HEK293 (cell line): ENCODE measurements at regions not wholly inside any gene's neighbourhood (a gene's known extent, or its start where the extent isn't known, plus 50 kb on each side); places are given as distances from the start of the nearest gene placed in this dataset.

Experiments
- CTCF ChIA-PET: fragments of 350-600 bp; formaldehyde crosslinking; extraction: SDS; loops from one replicate; lab custom pipeline; 2021; ENCODE audit warnings: antibody characterized with exemption; lab: Yijun Ruan, JAX
- POLR2A ChIA-PET: fragments of 300-600 bp; formaldehyde crosslinking; extraction: SDS; loops from one replicate; lab custom pipeline; 2020; ENCODE audit warnings: antibody characterized with exemption, inconsistent platforms; lab: Yijun Ruan, JAX
- H3K27ac ChIP-seq: fragments of 200-500 bp; sonication (Bioruptor generic); 2 replicates; pipeline ENCODE4 v1.5.1; 2014; ENCODE audit warnings: low read depth, low read length, control low read depth, inconsistent platforms; ENCODE audit errors: extremely low read depth
- H3K36me3 ChIP-seq, 2 experiments: fragments of 200-500 bp in 1 of 2; sonication (Bioruptor generic) in 1 of 2; 1 replicate in 1 of 2; 2 replicates in 1 of 2; pipeline ENCODE4 v1.5.1; 2014 to 2017; ENCODE audit warnings: inconsistent platforms in 2 of 2, low read length in 2 of 2; ENCODE audit not compliant: control insufficient read depth in 2 of 2, insufficient read depth in 1 of 2
- H3K4me1 ChIP-seq: fragments of 200-500 bp; sonication (Bioruptor generic); 2 replicates; pipeline ENCODE4 v1.5.1; 2014; ENCODE audit warnings: mild to moderate bottlenecking, low read length, inconsistent platforms; ENCODE audit not compliant: control insufficient read depth, insufficient read depth
- H3K4me3 ChIP-seq: 2 replicates; pipeline ENCODE4 v1.5.1; 2011; ENCODE audit warnings: low read depth, mild to moderate bottlenecking, control low read depth, low read length, moderate library complexity
- H3K9me3 ChIP-seq: fragments of 200-500 bp; sonication (Bioruptor generic); 2 replicates; pipeline ENCODE4 v1.5.1; 2014; ENCODE audit warnings: low read depth, low read length, inconsistent platforms; ENCODE audit not compliant: control insufficient read depth, insufficient read depth
- MEIS1 ChIP-seq: sonication (generic); formaldehyde crosslinking; IDR thresholded peaks from 2 replicates; pipeline ENCODE4 v1.8.1; 2022; ENCODE audit warnings: missing genetic modification reagents, mild to moderate bottlenecking, borderline replicate concordance
- ZBTB44 ChIP-seq: fragments of 450-650 bp; IDR thresholded peaks from 2 replicates; pipeline ENCODE4 v1.5.1; 2018; ENCODE audit warnings: missing biosample characterization, mild to moderate bottlenecking, missing genetic modification characterization
- ZEB2 ChIP-seq: fragments of 450-650 bp; formaldehyde crosslinking; IDR thresholded peaks from 2 replicates; pipeline ENCODE4 v1.5.1; 2016; ENCODE audit warnings: missing biosample characterization, missing genetic modification characterization
- ZFP37 ChIP-seq: fragments of 450-650 bp; formaldehyde crosslinking; IDR thresholded peaks from 2 replicates; pipeline ENCODE4 v1.5.1; 2016; ENCODE audit warnings: missing biosample characterization, missing genetic modification characterization
- ZNF10 ChIP-seq: fragments of 450-650 bp; formaldehyde crosslinking; IDR thresholded peaks from 2 replicates; pipeline ENCODE4 v1.5.1; 2017; ENCODE audit warnings: missing biosample characterization, missing genetic modification characterization
- ZNF157 ChIP-seq: fragments of 450-650 bp; formaldehyde crosslinking; IDR thresholded peaks from 2 replicates; pipeline ENCODE4 v1.5.1; 2016; ENCODE audit warnings: missing biosample characterization, missing genetic modification characterization
- ZNF18 ChIP-seq: fragments of 450-650 bp; formaldehyde crosslinking; IDR thresholded peaks from 2 replicates; pipeline ENCODE4 v1.5.1; 2016; ENCODE audit warnings: missing biosample characterization, missing genetic modification characterization
- ZNF223 ChIP-seq: fragments of 450-650 bp; formaldehyde crosslinking; IDR thresholded peaks from 2 replicates; pipeline ENCODE4 v1.5.1; 2016; ENCODE audit warnings: missing biosample characterization, missing genetic modification characterization
- ZNF23 ChIP-seq: fragments of 450-650 bp; formaldehyde crosslinking; IDR thresholded peaks from 2 replicates; pipeline ENCODE4 v1.5.1; 2016; ENCODE audit warnings: missing biosample characterization, missing genetic modification characterization, borderline replicate concordance
- ZNF24 ChIP-seq: fragments of 450-650 bp; formaldehyde crosslinking; IDR thresholded peaks from 2 replicates; pipeline ENCODE4 v1.5.1; 2016; ENCODE audit warnings: missing biosample characterization, missing genetic modification characterization
- ZNF335 ChIP-seq: fragments of 450-650 bp; formaldehyde crosslinking; conservative IDR thresholded peaks from 2 replicates; pipeline ENCODE4 v1.5.1; 2016; ENCODE audit warnings: missing biosample characterization, missing genetic modification characterization
- ZNF341 ChIP-seq: fragments of 450-650 bp; formaldehyde crosslinking; IDR thresholded peaks from 2 replicates; pipeline ENCODE4; 2016; ENCODE audit warnings: low read depth, missing biosample characterization, missing genetic modification characterization
- ZNF416 ChIP-seq: fragments of 450-650 bp; formaldehyde crosslinking; IDR thresholded peaks from 2 replicates; pipeline ENCODE4 v1.5.1; 2016; ENCODE audit warnings: missing biosample characterization, missing genetic modification characterization
- ZNF48 ChIP-seq: fragments of 450-650 bp; formaldehyde crosslinking; IDR thresholded peaks from 2 replicates; pipeline ENCODE4 v1.5.1; 2016; ENCODE audit warnings: missing biosample characterization, missing genetic modification characterization
- ZNF513 ChIP-seq: fragments of 450-650 bp; IDR thresholded peaks from 2 replicates; pipeline ENCODE4 v1.5.1; 2018; ENCODE audit warnings: missing biosample characterization, missing genetic modification characterization
- ZNF544 ChIP-seq: fragments of 450-650 bp; formaldehyde crosslinking; IDR thresholded peaks from 2 replicates; pipeline ENCODE4 v1.5.0; 2017; ENCODE audit warnings: missing biosample characterization, missing genetic modification characterization
- ZNF548 ChIP-seq: fragments of 450-650 bp; formaldehyde crosslinking; IDR thresholded peaks from 2 replicates; pipeline ENCODE4 v1.5.1; 2016; ENCODE audit warnings: missing biosample characterization, missing genetic modification characterization
- ZNF677 ChIP-seq: fragments of 450-650 bp; IDR thresholded peaks from 2 replicates; pipeline ENCODE4 v1.5.0; 2018; ENCODE audit warnings: missing biosample characterization, mild to moderate bottlenecking, missing genetic modification characterization, moderate library complexity
- ZNF777 ChIP-seq: fragments of 450-650 bp; formaldehyde crosslinking; IDR thresholded peaks from 2 replicates; pipeline ENCODE4 v1.5.1; 2017; ENCODE audit warnings: missing biosample characterization, missing genetic modification characterization, borderline replicate concordance
- ZNF830 ChIP-seq: fragments of 450-650 bp; IDR thresholded peaks from 2 replicates; pipeline ENCODE4 v1.5.0; 2018; ENCODE audit warnings: missing biosample characterization, missing genetic modification characterization, low read depth, mild to moderate bottlenecking, moderate library complexity
- TF ChIP-seq, protein P1 (sequence below): fragments of 450-650 bp; formaldehyde crosslinking; IDR thresholded peaks from 2 replicates; pipeline ENCODE4 v1.5.1; 2017; ENCODE audit warnings: missing biosample characterization, missing genetic modification characterization
- TF ChIP-seq, protein P2 (sequence below): fragments of 450-650 bp; formaldehyde crosslinking; IDR thresholded peaks from 2 replicates; pipeline ENCODE4 v1.5.1; 2017; ENCODE audit warnings: missing biosample characterization, missing genetic modification characterization
- TF ChIP-seq, protein P3 (sequence below): fragments of 450-650 bp; formaldehyde crosslinking; IDR thresholded peaks from 2 replicates; pipeline ENCODE4 v1.5.1; 2016; ENCODE audit warnings: missing biosample characterization, missing genetic modification characterization

DNA sequence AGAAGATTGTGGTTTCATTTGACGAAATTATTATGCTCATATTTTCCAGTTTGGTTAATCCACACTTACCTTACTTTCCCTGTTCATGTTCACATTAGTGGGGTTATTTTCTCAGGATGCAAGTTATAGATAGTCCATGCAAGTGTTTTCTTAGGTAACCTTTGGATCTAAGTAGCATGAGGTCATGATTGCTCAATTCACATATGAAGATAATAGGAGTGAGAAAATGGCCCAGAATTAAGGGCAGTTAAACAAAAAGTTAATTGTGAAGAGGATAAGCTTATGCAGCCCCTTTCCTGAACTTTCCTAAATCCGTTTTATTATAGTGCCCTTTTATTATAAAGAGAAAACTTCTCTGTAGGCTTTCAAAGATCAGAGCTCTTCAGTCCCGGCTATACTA is 83.4 kb downstream of the CD200R1L start:
- Histone ChIP-seq H3K4me3 (no peak overlapping the region), H3K27ac (no peak overlapping the region), H3K4me1 (no peaks in the 10 kb centered on the region), H3K36me3 (no peaks in the 10 kb centered on the region), H3K9me3 (no peaks in the 10 kb centered on the region)
- TF ChIP-seq ZFP37 (tag by site-specific recombination): no peak
- no peak for TF ChIP-seq ZNF777 (tag by site-specific recombination)
- TF ChIP-seq ZNF157 (tag by site-specific recombination): no peak
- TF ChIP-seq, protein P1, sequence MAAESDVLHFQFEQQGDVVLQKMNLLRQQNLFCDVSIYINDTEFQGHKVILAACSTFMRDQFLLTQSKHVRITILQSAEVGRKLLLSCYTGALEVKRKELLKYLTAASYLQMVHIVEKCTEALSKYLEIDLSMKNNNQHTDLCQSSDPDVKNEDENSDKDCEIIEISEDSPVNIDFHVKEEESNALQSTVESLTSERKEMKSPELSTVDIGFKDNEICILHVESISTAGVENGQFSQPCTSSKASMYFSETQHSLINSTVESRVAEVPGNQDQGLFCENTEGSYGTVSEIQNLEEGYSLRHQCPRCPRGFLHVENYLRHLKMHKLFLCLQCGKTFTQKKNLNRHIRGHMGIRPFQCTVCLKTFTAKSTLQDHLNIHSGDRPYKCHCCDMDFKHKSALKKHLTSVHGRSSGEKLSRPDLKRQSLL (tag by site-specific recombination): no peak
- no peak for TF ChIP-seq ZNF24 (tag by site-specific recombination)
- TF ChIP-seq ZNF830 (tag by site-specific recombination): no peak
- TF ChIP-seq ZNF544 (tag by site-specific recombination): no peak
- no peak for TF ChIP-seq ZNF513
- TF ChIP-seq ZEB2: no peak
- TF ChIP-seq, protein P2, sequence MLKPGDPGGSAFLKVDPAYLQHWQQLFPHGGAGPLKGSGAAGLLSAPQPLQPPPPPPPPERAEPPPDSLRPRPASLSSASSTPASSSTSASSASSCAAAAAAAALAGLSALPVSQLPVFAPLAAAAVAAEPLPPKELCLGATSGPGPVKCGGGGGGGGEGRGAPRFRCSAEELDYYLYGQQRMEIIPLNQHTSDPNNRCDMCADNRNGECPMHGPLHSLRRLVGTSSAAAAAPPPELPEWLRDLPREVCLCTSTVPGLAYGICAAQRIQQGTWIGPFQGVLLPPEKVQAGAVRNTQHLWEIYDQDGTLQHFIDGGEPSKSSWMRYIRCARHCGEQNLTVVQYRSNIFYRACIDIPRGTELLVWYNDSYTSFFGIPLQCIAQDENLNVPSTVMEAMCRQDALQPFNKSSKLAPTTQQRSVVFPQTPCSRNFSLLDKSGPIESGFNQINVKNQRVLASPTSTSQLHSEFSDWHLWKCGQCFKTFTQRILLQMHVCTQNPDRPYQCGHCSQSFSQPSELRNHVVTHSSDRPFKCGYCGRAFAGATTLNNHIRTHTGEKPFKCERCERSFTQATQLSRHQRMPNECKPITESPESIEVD (tag by site-specific recombination): no peak
- no peak for TF ChIP-seq ZNF48 (tag by site-specific recombination)
- no peak for TF ChIP-seq ZNF416 (tag by site-specific recombination)
- ChIA-PET CTCF (no interaction called here), POLR2A (no interaction called here)

DNA sequence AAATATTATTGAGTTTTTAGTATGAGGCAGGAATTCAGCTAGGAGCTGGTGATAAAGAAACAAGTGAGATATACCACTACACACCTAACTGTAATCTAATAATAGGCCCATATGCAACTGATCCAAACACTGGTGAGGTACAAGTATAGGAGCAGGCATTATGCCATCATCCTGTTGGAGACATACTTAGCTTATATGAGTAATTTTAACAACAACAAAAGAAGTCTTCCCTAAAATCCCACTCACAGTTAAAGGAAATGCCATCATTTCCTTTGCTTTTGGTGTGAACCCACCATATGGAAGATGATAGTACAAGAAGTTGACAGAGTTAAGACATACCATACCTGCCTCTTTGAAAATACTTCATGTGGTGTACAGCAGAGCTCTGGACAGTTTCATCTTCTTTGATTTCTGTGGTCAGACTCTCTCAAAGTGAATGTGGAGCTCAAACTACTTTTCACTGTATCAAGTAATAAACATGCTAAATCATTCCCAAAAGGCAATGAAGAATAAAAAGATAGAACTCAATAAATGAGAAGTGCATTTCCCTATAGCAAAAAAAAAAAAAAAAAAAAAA is 85.5 kb downstream of the CD200R1L start:
- ChIA-PET CTCF (interaction anchor here (0.7 to 0.9 kb wide), 2 partner anchors 51 to 118 kb away, joined by 3 to 5 read pairs; no protein-coding TSS in a partner anchor), POLR2A (no interaction called here)
- no peak overlapping the region for H3K27ac ChIP-seq
- no peaks in the 10 kb centered on the region for H3K4me1 ChIP-seq
- TF ChIP-seq ZNF341 (tag by site-specific recombination) (no peak), ZNF223 (tag by site-specific recombination) (no peak), MEIS1 (CRISPR knock-in tag) (no peak), ZNF23 (tag by site-specific recombination) (no peak), ZNF10 (no peak), ZNF548 (tag by site-specific recombination) (no peak)
- no peak overlapping the region for H3K4me3 ChIP-seq
- no peaks in the 10 kb centered on the region for H3K36me3 ChIP-seq
- H3K9me3 ChIP-seq: no peaks in the 10 kb centered on the region

DNA sequence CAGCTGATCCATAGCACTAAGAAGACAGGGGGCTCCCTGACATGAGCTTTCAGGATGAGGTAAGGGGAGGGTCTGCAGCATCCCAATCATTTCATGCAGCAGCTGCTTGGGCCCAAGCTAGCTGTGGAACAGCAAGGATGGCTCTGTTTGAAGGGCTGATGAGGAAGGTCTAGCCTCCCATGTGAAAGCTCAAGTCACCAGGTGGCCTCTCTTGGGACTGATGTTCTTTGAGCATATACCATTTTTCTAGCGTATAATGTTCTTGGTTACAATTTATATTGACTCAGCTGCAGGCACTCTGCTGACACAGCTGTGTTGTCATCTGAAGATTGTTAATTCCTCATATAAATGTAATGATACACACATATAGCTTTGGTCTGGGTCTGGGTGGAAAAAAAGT is 87.0 kb downstream of the CD200R1L start:
- H3K27ac ChIP-seq: no peak overlapping the region
- H3K9me3 ChIP-seq: no peaks in the 10 kb centered on the region
- no peaks in the 10 kb centered on the region for H3K4me1 ChIP-seq
- no peak overlapping the region for H3K4me3 ChIP-seq
- POLR2A ChIA-PET: no interaction called here
- H3K36me3 ChIP-seq: no peaks in the 10 kb centered on the region
- CTCF ChIA-PET: no interaction called here
- TF ChIP-seq ZFP37 (tag by site-specific recombination) (no peak), ZBTB44 (tag by site-specific recombination) (no peak), ZNF677 (no peak), ZNF335 (tag by site-specific recombination) (no peak), ZNF18 (no peak)
- TF ChIP-seq, protein P3, sequence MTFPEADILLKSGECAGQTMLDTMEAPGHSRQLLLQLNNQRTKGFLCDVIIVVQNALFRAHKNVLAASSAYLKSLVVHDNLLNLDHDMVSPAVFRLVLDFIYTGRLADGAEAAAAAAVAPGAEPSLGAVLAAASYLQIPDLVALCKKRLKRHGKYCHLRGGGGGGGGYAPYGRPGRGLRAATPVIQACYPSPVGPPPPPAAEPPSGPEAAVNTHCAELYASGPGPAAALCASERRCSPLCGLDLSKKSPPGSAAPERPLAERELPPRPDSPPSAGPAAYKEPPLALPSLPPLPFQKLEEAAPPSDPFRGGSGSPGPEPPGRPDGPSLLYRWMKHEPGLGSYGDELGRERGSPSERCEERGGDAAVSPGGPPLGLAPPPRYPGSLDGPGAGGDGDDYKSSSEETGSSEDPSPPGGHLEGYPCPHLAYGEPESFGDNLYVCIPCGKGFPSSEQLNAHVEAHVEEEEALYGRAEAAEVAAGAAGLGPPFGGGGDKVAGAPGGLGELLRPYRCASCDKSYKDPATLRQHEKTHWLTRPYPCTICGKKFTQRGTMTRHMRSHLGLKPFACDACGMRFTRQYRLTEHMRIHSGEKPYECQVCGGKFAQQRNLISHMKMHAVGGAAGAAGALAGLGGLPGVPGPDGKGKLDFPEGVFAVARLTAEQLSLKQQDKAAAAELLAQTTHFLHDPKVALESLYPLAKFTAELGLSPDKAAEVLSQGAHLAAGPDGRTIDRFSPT (tag by site-specific recombination): no peak
